Left lung (tissue), 4 donors: ENCODE measurements at regions not wholly inside any gene's neighbourhood (a gene's known extent, or its start where the extent isn't known, plus 50 kb on each side); places are given as distances from the start of the nearest gene placed in this dataset.

Experiments used
- ATAC-seq: fragments of 200-7000 bp; cut with Tn5 transposase; one replicate; pipeline ENCODE4 v1.9.1; 2020; ENCODE audit warnings: moderate library complexity
- DNase-seq, 4 donors: peaks; one replicate each; pipeline ENCODE4 v3.0.0-alpha.2; 2013 to 2020
- H3K27ac ChIP-seq, 2 donors: fragments of 200-600 bp; sonication (generic) in 1 of 2; one replicate each; pipeline versions ENCODE4 v1.5.0 to v1.8.0; 2020 to 2021
- H3K27me3 ChIP-seq, 2 donors: fragments of 200-600 bp; sonication (generic) in 1 of 2; one replicate each; pipeline versions ENCODE4 v1.5.0 to v1.8.0; 2020 to 2021
- H3K36me3 ChIP-seq, 2 donors: fragments of 200-600 bp; sonication (generic) in 1 of 2; one replicate each; pipeline versions ENCODE4 v1.5.0 to v1.8.0; 2020 to 2021
- H3K4me1 ChIP-seq, 2 donors: fragments of 200-600 bp; one replicate each; pipeline ENCODE4 v1.8.0; 2021
- H3K4me3 ChIP-seq, 2 donors: fragments of 200-600 bp; sonication (generic) in 1 of 2; one replicate each; pipeline versions ENCODE4 v1.5.0 to v1.8.0; 2020 to 2021; ENCODE audit warnings: mild to moderate bottlenecking in 1 of 2
- H3K9me3 ChIP-seq, 2 donors: fragments of 200-600 bp; sonication (generic) in 1 of 2; one replicate each; pipeline versions ENCODE4 v1.5.0 to v1.8.0; 2020 to 2021
- intact Hi-C, 2 donors: fragments of 100-400 bp; cut with DNase I; formaldehyde crosslinking; loops; one replicate each; pipeline versions ENCODE4 v1.11.2 to v1.14.2; 2022
- TF ChIP-seq, protein P1 (sequence below), 2 donors: fragments of 200-600 bp; sonication (generic) in 1 of 2; IDR thresholded peaks; one replicate each; pipeline versions ENCODE4 v1.5.0 to v1.8.0; 2021; ENCODE audit warnings: antibody characterized with exemption in 2 of 2
- donor health status: DM: no; HTN: yes; CAD: no.
- donor health status: DM: no; HTN: no; CAD: no.

DNA sequence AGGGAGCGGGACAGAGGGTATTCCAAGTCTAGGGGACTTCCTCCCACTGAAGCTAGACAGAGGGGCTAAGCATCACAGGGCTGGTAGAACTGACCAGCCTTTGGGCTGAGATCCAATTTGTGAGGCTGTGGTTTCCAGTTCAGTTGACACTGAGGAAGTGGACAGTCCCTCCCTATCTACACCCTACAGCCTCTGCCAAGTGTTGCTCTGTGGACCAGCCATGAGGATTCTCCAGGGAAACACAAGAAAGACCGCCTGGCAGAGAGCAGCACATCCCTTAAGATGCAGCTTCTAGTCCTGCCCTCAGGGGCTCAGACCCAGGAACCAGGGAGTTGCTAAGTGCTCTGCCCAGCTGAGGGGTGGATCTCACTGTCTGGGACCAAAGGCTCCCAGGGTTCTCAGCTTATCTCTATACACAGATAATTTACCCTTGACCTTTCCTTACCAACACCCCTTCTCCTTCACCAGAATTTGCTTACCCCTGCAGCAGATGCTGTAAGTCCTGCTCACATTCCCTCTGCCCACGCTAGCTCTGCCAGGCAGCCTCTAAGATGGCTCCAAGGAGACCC is 252.0 kb downstream of the SKIDA1 start:
- no peak overlapping the region for H3K27ac ChIP-seq
- H3K4me1 ChIP-seq = no peaks in the 10 kb centered on the region
- DNase-seq (no peak), ATAC-seq (no peak)
- intact Hi-C loops = no loop called here
- TF ChIP-seq, protein P1, sequence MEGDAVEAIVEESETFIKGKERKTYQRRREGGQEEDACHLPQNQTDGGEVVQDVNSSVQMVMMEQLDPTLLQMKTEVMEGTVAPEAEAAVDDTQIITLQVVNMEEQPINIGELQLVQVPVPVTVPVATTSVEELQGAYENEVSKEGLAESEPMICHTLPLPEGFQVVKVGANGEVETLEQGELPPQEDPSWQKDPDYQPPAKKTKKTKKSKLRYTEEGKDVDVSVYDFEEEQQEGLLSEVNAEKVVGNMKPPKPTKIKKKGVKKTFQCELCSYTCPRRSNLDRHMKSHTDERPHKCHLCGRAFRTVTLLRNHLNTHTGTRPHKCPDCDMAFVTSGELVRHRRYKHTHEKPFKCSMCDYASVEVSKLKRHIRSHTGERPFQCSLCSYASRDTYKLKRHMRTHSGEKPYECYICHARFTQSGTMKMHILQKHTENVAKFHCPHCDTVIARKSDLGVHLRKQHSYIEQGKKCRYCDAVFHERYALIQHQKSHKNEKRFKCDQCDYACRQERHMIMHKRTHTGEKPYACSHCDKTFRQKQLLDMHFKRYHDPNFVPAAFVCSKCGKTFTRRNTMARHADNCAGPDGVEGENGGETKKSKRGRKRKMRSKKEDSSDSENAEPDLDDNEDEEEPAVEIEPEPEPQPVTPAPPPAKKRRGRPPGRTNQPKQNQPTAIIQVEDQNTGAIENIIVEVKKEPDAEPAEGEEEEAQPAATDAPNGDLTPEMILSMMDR (IDR thresholded peaks at IDR 0.05) = no peak
- no peaks in the 10 kb centered on the region for H3K27me3 ChIP-seq
- H3K9me3 ChIP-seq = no peaks in the 10 kb centered on the region
- H3K36me3 ChIP-seq = no peaks in the 10 kb centered on the region
- no peak overlapping the region for H3K4me3 ChIP-seq

DNA sequence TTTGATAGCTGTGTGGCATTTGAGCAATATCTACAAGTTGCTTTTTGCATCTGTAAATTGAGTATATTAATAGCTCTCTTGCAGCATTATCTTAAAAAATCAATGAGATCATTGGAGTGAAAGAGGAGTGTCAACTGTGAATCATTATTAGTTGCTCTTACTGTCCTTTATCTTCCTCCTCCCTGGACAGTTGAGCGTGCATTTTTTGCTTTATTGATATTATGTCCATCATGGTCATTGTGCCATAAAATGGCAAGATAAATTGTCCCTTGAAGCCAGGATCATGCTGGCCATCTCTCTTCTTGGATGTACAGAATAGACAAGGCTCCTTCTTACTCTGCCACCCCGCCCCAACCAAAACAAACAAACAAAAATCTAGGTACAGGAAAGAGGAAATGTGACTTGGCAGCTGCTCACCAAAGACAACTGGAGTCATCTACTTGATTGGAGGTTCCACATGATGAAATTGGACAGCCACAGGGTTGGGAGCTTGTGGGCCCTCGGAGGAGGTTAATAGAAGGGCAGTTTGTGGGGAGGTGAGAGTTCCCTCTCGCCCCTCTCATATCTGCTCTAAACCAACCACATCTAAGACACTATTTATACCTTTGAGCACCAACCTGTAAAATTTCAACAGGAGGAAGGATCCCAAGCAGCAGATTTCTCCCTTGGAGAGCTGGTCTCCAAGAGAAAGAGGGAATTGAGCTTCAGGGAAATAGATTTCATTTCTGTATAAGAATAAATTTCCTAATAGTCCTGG is 252.7 kb downstream of the SKIDA1 start:
- DNase-seq = no peak
- H3K27ac ChIP-seq = no peak overlapping the region
- intact Hi-C loops = no loop called here
- no peak overlapping the region for H3K4me3 ChIP-seq
- no peak for ATAC-seq
- TF ChIP-seq, protein P1 (IDR thresholded peaks at IDR 0.05) = no peak
- H3K4me1 ChIP-seq = no peaks in the 10 kb centered on the region
- no peaks in the 10 kb centered on the region for H3K27me3 ChIP-seq
- H3K9me3 ChIP-seq = no peaks in the 10 kb centered on the region
- no peaks in the 10 kb centered on the region for H3K36me3 ChIP-seq

DNA sequence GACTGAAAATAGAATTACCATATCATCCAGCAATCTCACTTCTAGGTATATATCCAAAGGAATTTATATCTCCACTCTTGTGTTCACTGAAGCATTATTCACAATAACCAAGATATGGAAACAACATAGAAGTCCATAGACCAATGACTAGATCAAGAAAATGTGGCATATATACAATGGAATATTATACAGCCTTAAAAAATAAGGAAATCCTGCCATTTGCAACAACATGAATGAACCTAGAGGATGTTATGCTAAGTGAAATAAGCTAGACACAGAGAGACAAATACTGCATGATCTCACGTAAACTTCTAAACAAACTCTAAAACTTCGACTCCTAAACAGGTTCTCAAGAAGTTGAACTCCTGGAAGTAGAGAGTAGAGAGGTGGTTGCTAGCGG is 254.5 kb downstream of the SKIDA1 start:
- Histone ChIP-seq H3K36me3 (no peaks in the 10 kb centered on the region), H3K9me3 (no peaks in the 10 kb centered on the region), H3K27me3 (no peaks in the 10 kb centered on the region), H3K4me3 (no peak overlapping the region), H3K4me1 (no peaks in the 10 kb centered on the region), H3K27ac (no peak overlapping the region)
- intact Hi-C loops = no loop called here
- DNase-seq (no peak), ATAC-seq (no peak)
- TF ChIP-seq, protein P1 (IDR thresholded peaks at IDR 0.05) = no peak

DNA sequence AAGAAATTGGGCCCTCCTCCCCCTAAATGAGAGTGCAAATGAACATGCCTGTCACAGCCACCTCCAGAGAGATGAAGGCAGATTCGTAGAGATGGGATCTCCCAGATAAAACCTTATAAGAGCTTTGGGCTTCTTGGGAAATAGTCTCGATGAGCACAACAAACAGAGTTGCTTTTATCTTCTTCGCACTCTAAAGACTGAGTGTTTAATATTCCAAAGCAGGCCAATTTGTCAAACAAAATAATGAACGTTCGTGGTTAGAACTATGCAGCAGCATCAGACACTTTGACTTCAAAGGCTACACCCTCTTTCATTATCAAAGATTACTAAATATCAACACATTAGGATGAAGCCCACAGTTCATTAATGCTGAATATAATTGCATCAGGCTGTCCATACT is 256.2 kb downstream of the SKIDA1 start:
- intact Hi-C loops = loop anchor here in 1 of 2 donors (5.0 kb wide), 1 partner anchor 187 kb away; no protein-coding TSS in a partner anchor
- ATAC-seq (no peak), DNase-seq (no peak)
- Histone ChIP-seq H3K4me3 (no peak overlapping the region), H3K27me3 (no peaks in the 10 kb centered on the region), H3K27ac (no peak overlapping the region), H3K9me3 (no peaks in the 10 kb centered on the region), H3K4me1 (peaks cover 0 to 3% of the 10 kb centered on the region in 2 donors), H3K36me3 (no peaks in the 10 kb centered on the region)
- TF ChIP-seq, protein P1 (IDR thresholded peaks at IDR 0.05) = no peak

DNA sequence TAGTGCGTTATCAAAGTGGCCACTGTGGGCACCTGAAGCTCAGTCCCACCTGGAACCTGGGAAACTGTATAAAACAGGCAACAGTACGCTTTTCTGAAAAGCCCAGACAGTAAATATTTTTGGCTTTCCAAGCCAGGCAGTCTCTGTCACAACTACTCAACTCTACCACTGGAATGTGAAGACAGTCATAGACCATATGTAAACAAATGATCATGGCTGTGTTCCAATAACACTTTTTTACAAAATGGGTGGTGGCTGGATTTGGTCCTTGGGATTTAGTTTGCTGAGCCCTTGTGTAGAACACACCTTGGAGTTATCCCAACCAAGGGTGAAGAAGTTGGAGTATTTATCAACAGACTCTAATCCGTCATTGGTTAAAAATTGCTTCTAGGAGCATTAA is 259.9 kb downstream of the SKIDA1 start:
- ATAC-seq (peak; percentile 36), DNase-seq (peak in 1 of 4 donors; percentile 39)
- no peaks in the 10 kb centered on the region for H3K9me3 ChIP-seq
- no peaks in the 10 kb centered on the region for H3K27me3 ChIP-seq
- intact Hi-C loops = loop anchor here in 1 of 2 donors (5.0 kb wide), 1 partner anchor 183 kb away; no protein-coding TSS in a partner anchor
- TF ChIP-seq, protein P1 (IDR thresholded peaks at IDR 0.05) = no peak
- H3K27ac ChIP-seq = no peak overlapping the region
- H3K4me1 ChIP-seq = peaks cover 0 to 3% of the 10 kb centered on the region in 2 donors
- no peak overlapping the region for H3K4me3 ChIP-seq
- no peaks in the 10 kb centered on the region for H3K36me3 ChIP-seq
